Liver (tissue), 8 donors: ENCODE measurements at regions not wholly inside any gene's neighbourhood (a gene's known extent, or its start where the extent isn't known, plus 50 kb on each side); places are given as distances from the start of the nearest gene placed in this dataset.

ENCODE experiments used
- DNase-seq: peaks from one replicate; pipeline ENCODE4 v3.0.0-alpha.2; 2017; ENCODE audit warnings: low spot score
- H3K27ac ChIP-seq, 2 donors: one replicate each; pipeline ENCODE4 v1.7.0; 2013; ENCODE audit warnings: inconsistent platforms in 2 of 2, low read length in 2 of 2, control low read depth in 1 of 2, low read depth in 1 of 2, mild to moderate bottlenecking in 1 of 2
- H3K27me3 ChIP-seq, 4 donors: one replicate each; pipeline versions ENCODE4 v1.6.1 to v1.7.0; 2013; ENCODE audit warnings: low read length in 3 of 4, inconsistent platforms in 1 of 4, mild to moderate bottlenecking in 1 of 4, moderate library complexity in 1 of 4; ENCODE audit not compliant: control insufficient read depth in 4 of 4, insufficient read depth in 4 of 4
- H3K36me3 ChIP-seq, 4 donors: one replicate each; pipeline versions ENCODE4 v1.6.1 to v1.7.0; 2013; ENCODE audit warnings: low read length in 3 of 4, mild to moderate bottlenecking in 3 of 4, low read depth in 1 of 4, moderate library complexity in 1 of 4; ENCODE audit not compliant: control insufficient read depth in 4 of 4, insufficient read depth in 3 of 4
- H3K4me1 ChIP-seq, 4 donors: one replicate each; pipeline versions ENCODE4 v1.6.1 to v1.7.0; 2013; ENCODE audit warnings: low read length in 3 of 4, mild to moderate bottlenecking in 3 of 4, moderate library complexity in 1 of 4; ENCODE audit not compliant: control insufficient read depth in 4 of 4, insufficient read depth in 4 of 4
- H3K4me3 ChIP-seq, 3 donors: one replicate each; pipeline versions ENCODE4 v1.6.1 to v1.7.0; 2013; ENCODE audit warnings: low read length in 3 of 3, control low read depth in 1 of 3, low read depth in 1 of 3, mild to moderate bottlenecking in 1 of 3
- H3K9ac ChIP-seq, 2 donors: one replicate each; pipeline ENCODE4 v1.7.0; 2013; ENCODE audit warnings: low read length in 2 of 2, mild to moderate bottlenecking in 2 of 2, moderate library complexity in 2 of 2, control low read depth in 1 of 2, low read depth in 1 of 2
- H3K9me3 ChIP-seq, 4 donors: one replicate each; pipeline versions ENCODE4 v1.6.1 to v1.7.0; 2013; ENCODE audit warnings: low read length in 3 of 4; ENCODE audit not compliant: control insufficient read depth in 4 of 4
- ATF3 ChIP-seq: IDR thresholded peaks from 2 replicates; pipeline ENCODE4 v1.6.1; 2016; ENCODE audit warnings: antibody characterized with exemption
- CTCF ChIP-seq: fragments of 150-350 bp; IDR thresholded peaks from 2 replicates; pipeline ENCODE4 v1.5.1; 2017; ENCODE audit warnings: improper control_type of control experiment, low read depth, low read length; ENCODE audit not compliant: missing input control
- EGR1 ChIP-seq, 2 donors: IDR thresholded peaks; 2 replicates each; pipeline ENCODE4 v1.6.1; 2016 to 2018; ENCODE audit warnings: antibody characterized with exemption in 2 of 2, low read depth in 2 of 2
- FOXA1 ChIP-seq: IDR thresholded peaks from 2 replicates; pipeline ENCODE4 v1.6.1; 2016; ENCODE audit warnings: antibody characterized with exemption
- JUND ChIP-seq, 2 donors: IDR thresholded peaks; 2 replicates each; pipeline ENCODE4 v1.6.1; 2016; ENCODE audit warnings: antibody characterized with exemption in 2 of 2
- RAD21 ChIP-seq, 2 donors: IDR thresholded peaks; 2 replicates each; pipeline ENCODE4 v1.6.1; 2016; ENCODE audit warnings: antibody characterized with exemption in 2 of 2, mild to moderate bottlenecking in 2 of 2
- REST ChIP-seq: IDR thresholded peaks from 2 replicates; pipeline ENCODE4 v1.6.1; 2016; ENCODE audit warnings: antibody characterized with exemption, mild to moderate bottlenecking
- RXRA ChIP-seq, 2 donors: IDR thresholded peaks; 2 replicates each; pipeline ENCODE4 v1.6.1; 2017 to 2018; ENCODE audit warnings: antibody characterized with exemption in 2 of 2, mild to moderate bottlenecking in 1 of 2
- SP1 ChIP-seq: IDR thresholded peaks from 2 replicates; pipeline ENCODE4 v1.6.1; 2018; ENCODE audit warnings: antibody characterized with exemption, mild to moderate bottlenecking
- YY1 ChIP-seq: IDR thresholded peaks from 2 replicates; pipeline ENCODE4 v1.6.1; 2016; ENCODE audit warnings: antibody characterized with exemption, mild to moderate bottlenecking
- ZBTB33 ChIP-seq: IDR thresholded peaks from 2 replicates; pipeline ENCODE4 v1.6.1; 2016; ENCODE audit warnings: antibody characterized with exemption
- WGBS: extraction: QIAGEN DNeasy Blood & Tissue Kit; methylation state at CpG from one replicate; pipeline ENCODE4 v1.1.7; 2013; 5-methylcytosine and 5-hydroxymethylcytosine counted together
- donor health status: healthy.
- donor health status: healthy.
- donor health status: healthy.
- donor health status: healthy.
- donor health status: healthy.

GRCh38 chr12:74641694-74642093 lies 104.1 kb downstream of the ATXN7L3B start:
- no peak for DNase-seq
- no peak overlapping the region for H3K9ac ChIP-seq

GRCh38 chr12:74644681-74645080 lies 107.0 kb downstream of the ATXN7L3B start:
- Histone ChIP-seq H3K9ac (no peak overlapping the region), H3K36me3 (no peaks in the 10 kb centered on the region), H3K27ac (no peak overlapping the region), H3K4me1 (no peaks in the 10 kb centered on the region), H3K9me3 (no peaks in the 10 kb centered on the region), H3K27me3 (no peaks in the 10 kb centered on the region), H3K4me3 (no peak overlapping the region)
- 69% methylated on average over 1 of the region's 1 CpG for WGBS
- TF ChIP-seq ATF3 (no peak), CTCF (no peak), YY1 (no peak)
- no peak for DNase-seq

More at GRCh38 chr12:74641694-74642093, 104.1 kb downstream of the ATXN7L3B start:
- no peaks in the 10 kb centered on the region for H3K4me1 ChIP-seq
- H3K27me3 ChIP-seq, result no peaks in the 10 kb centered on the region
- H3K27ac ChIP-seq, result no peak overlapping the region
- H3K36me3 ChIP-seq, result no peaks in the 10 kb centered on the region
- 50% methylated on average over 2 of the region's 2 CpGs for WGBS
- H3K9me3 ChIP-seq, result no peaks in the 10 kb centered on the region
- no peak overlapping the region for H3K4me3 ChIP-seq
- TF ChIP-seq ZBTB33 (no peak), JUND (IDR thresholded peaks at IDR 0.05) (no peak)

GRCh38 chr12:74646831-74647230 lies 109.2 kb downstream of the ATXN7L3B start:
- no peak overlapping the region for H3K27ac ChIP-seq
- H3K4me3 ChIP-seq, result no peak overlapping the region
- H3K9ac ChIP-seq, result no peak overlapping the region
- H3K4me1 ChIP-seq, result no peaks in the 10 kb centered on the region
- no peaks in the 10 kb centered on the region for H3K27me3 ChIP-seq
- TF ChIP-seq SP1 (no peak), ZBTB33 (no peak), REST (no peak), RXRA (IDR thresholded peaks at IDR 0.05) (no peak), FOXA1 (no peak), YY1 (no peak), EGR1 (IDR thresholded peaks at IDR 0.05; ENCODE audit: low read depth in 2 of 2) (no peak), RAD21 (IDR thresholded peaks at IDR 0.05) (peak; percentile 44 to 53)
- no peak for DNase-seq
- 31% methylated on average over 1 of the region's 1 CpG for WGBS
- H3K9me3 ChIP-seq, result no peaks in the 10 kb centered on the region
- H3K36me3 ChIP-seq, result no peaks in the 10 kb centered on the region
